Neural cell (in vitro differentiated cells): ENCODE measurements at regions not wholly inside any gene's neighbourhood (a gene's known extent, or its start where the extent isn't known, plus 50 kb on each side); places are given as distances from the start of the nearest gene placed in this dataset.

Source experiments
- H2AFZ ChIP-seq: fragments of 200-600, 300-800 bp; sonication (generic), shearing (Covaris generic); 2 replicates; pipeline ENCODE4 v1.6.0; 2014; ENCODE audit warnings: low read depth, mild to moderate bottlenecking, antibody characterized with exemption, low read length, moderate library complexity
- H3F3A ChIP-seq: fragments of 200-600 bp; shearing (Covaris generic); 2 replicates; pipeline ENCODE4 v1.6.1; 2016; ENCODE audit warnings: mild to moderate bottlenecking, moderate library complexity, mixed read lengths, antibody characterized with exemption, low read length; ENCODE audit not compliant: insufficient read depth, poor library complexity, severe bottlenecking
- H3K27ac ChIP-seq: fragments of 200-600, 300-800 bp; sonication (generic), shearing (Covaris generic); 2 replicates; pipeline ENCODE4 v1.5.1; 2014; ENCODE audit warnings: mild to moderate bottlenecking, low read length, moderate library complexity
- H3K27me3 ChIP-seq: fragments of 300-800, 200-600 bp; sonication (generic), shearing (Covaris generic); 2 replicates; pipeline ENCODE4 v1.6.0; 2014; ENCODE audit warnings: mild to moderate bottlenecking, low read depth, low read length, moderate library complexity; ENCODE audit not compliant: insufficient read depth
- H3K36me3 ChIP-seq: fragments of 300-800, 200-600 bp; sonication (generic), shearing (Covaris generic); 2 replicates; pipeline ENCODE4 v1.5.1; 2014; ENCODE audit warnings: mild to moderate bottlenecking, antibody characterized with exemption, low read length, moderate library complexity; ENCODE audit not compliant: insufficient read depth
- H3K4me2 ChIP-seq: fragments of 300-800, 200-600 bp; sonication (generic), shearing (Covaris generic); 2 replicates; pipeline ENCODE4 v1.6.0; 2014; ENCODE audit warnings: mild to moderate bottlenecking, low read length
- H3K4me3 ChIP-seq: fragments of 300-800, 200-600 bp; sonication (generic), shearing (Covaris generic); 2 replicates; pipeline ENCODE4 v1.5.1; 2014; ENCODE audit warnings: mild to moderate bottlenecking, low read length, moderate library complexity
- H3K79me2 ChIP-seq: fragments of 200-600 bp; shearing (Covaris generic); replicated peaks from 2 replicates; pipeline ENCODE4 v1.6.0; 2014; ENCODE audit warnings: mild to moderate bottlenecking, low read length, moderate library complexity; ENCODE audit not compliant: insufficient read depth
- H3K9ac ChIP-seq: fragments of 300-800, 200-600 bp; sonication (generic), shearing (Covaris generic); 2 replicates; pipeline ENCODE4 v1.6.1; 2016; ENCODE audit warnings: mild to moderate bottlenecking, low read length, mixed read lengths
- H3K9me2 ChIP-seq: fragments of 200-600 bp; shearing (Covaris generic); 2 replicates; pipeline ENCODE4 v1.6.1; 2016; ENCODE audit warnings: mild to moderate bottlenecking, low read length, mixed read lengths; ENCODE audit not compliant: insufficient read depth
- H3K9me3 ChIP-seq: fragments of 200-600, 300-800 bp; sonication (generic), shearing (Covaris generic); 2 replicates; pipeline ENCODE4 v1.6.1; 2016; ENCODE audit warnings: mild to moderate bottlenecking, mixed run types, low read length, moderate library complexity, mixed read lengths
- H4K20me1 ChIP-seq: fragments of 200-600 bp; shearing (Covaris generic); 2 replicates; pipeline ENCODE4 v1.6.1; 2016; ENCODE audit warnings: mild to moderate bottlenecking, mixed run types; ENCODE audit not compliant: insufficient read depth
- EP300 ChIP-seq: fragments of 450-650 bp; conservative IDR thresholded peaks from 2 replicates; pipeline ENCODE4 v1.6.1; 2014; ENCODE audit warnings: antibody characterized with exemption, mild to moderate bottlenecking, moderate library complexity; ENCODE audit not compliant: poor library complexity, severe bottlenecking
- EZH2 ChIP-seq: fragments of 200-600, 300-800 bp; shearing (Covaris generic), sonication (generic); IDR thresholded peaks from 2 replicates; pipeline ENCODE4 v1.6.1; 2014; ENCODE audit warnings: antibody characterized with exemption, low read length, borderline replicate concordance, mild to moderate bottlenecking; ENCODE audit not compliant: insufficient read depth, poor library complexity, severe bottlenecking
- MXI1 ChIP-seq: fragments of 450-650 bp; conservative IDR thresholded peaks from 2 replicates; pipeline ENCODE4 v1.6.1; 2014; ENCODE audit warnings: antibody characterized with exemption, mild to moderate bottlenecking; ENCODE audit not compliant: poor library complexity, severe bottlenecking
- POLR2AphosphoS5 ChIP-seq: IDR thresholded peaks from 2 replicates; pipeline ENCODE4 v1.6.1; 2012
- RAD21 ChIP-seq: fragments of 450-650 bp; conservative IDR thresholded peaks from 2 replicates; pipeline ENCODE4 v1.6.1; 2014; ENCODE audit warnings: antibody characterized with exemption, mild to moderate bottlenecking, moderate library complexity
- SMC3 ChIP-seq: fragments of 450-650 bp; conservative IDR thresholded peaks from 2 replicates; pipeline ENCODE4 v1.6.1; 2014; ENCODE audit warnings: antibody characterized with exemption, mild to moderate bottlenecking, moderate library complexity; ENCODE audit not compliant: poor library complexity
- TAF1 ChIP-seq: IDR thresholded peaks from 2 replicates; pipeline ENCODE4 v1.6.1; 2012; ENCODE audit warnings: low read depth
- TF ChIP-seq, protein P1 (sequence below): fragments of 450-650 bp; IDR thresholded peaks from 2 replicates; pipeline ENCODE4 v1.5.1; 2014; ENCODE audit warnings: antibody characterized with exemption, mild to moderate bottlenecking, moderate library complexity; ENCODE audit not compliant: poor library complexity, severe bottlenecking
- TF ChIP-seq, protein P2 (sequence below): IDR thresholded peaks from 2 replicates; pipeline ENCODE4 v1.6.1; 2012; ENCODE audit warnings: borderline replicate concordance

DNA sequence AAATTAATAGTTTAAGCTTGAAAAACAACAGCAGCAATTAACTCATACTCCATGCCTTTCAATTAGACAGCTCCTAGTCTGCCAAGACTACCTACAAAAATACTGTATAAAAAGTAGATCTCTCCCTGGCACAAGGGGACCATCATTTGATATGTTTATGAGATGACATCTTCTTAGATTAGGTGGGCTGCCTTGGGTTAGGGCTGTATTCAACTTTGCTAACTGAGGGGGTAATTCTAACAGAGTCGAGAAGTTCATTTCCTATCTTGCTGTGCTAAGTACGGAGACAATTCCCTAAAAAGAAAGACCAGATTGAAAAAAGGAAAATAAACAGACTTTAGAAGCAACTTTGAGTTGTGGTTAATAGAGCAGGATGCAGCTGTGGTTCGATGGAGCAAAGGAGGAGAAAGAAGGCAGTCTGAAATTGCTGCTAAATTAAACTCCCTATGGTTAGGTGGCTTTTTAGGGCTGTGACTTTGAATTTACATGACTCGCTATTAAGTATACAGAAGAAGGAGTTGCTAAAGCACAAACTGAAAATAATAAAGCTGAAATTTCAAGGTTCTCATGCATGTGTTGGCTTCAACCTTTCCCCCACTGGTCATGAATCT lies 75.4 kb downstream of the CDC7 start:
- no peak overlapping the region for H3K4me3 ChIP-seq
- no peaks in the 10 kb centered on the region for H3K27me3 ChIP-seq
- no peaks in the 10 kb centered on the region for H3K9me2 ChIP-seq
- no peaks in the 10 kb centered on the region for H4K20me1 ChIP-seq
- H3F3A ChIP-seq = no peaks in the 10 kb centered on the region
- no peak for TF ChIP-seq EP300
- TF ChIP-seq RAD21 = no peak
- no peak for TF ChIP-seq MXI1
- no peak for TF ChIP-seq TAF1
- TF ChIP-seq, protein P1, sequence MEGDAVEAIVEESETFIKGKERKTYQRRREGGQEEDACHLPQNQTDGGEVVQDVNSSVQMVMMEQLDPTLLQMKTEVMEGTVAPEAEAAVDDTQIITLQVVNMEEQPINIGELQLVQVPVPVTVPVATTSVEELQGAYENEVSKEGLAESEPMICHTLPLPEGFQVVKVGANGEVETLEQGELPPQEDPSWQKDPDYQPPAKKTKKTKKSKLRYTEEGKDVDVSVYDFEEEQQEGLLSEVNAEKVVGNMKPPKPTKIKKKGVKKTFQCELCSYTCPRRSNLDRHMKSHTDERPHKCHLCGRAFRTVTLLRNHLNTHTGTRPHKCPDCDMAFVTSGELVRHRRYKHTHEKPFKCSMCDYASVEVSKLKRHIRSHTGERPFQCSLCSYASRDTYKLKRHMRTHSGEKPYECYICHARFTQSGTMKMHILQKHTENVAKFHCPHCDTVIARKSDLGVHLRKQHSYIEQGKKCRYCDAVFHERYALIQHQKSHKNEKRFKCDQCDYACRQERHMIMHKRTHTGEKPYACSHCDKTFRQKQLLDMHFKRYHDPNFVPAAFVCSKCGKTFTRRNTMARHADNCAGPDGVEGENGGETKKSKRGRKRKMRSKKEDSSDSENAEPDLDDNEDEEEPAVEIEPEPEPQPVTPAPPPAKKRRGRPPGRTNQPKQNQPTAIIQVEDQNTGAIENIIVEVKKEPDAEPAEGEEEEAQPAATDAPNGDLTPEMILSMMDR = no peak
- no peak for TF ChIP-seq EZH2
- no peaks in the 10 kb centered on the region for H3K79me2 ChIP-seq
- no peaks in the 10 kb centered on the region for H3K9me3 ChIP-seq
- H3K27ac ChIP-seq = no peak overlapping the region
- no peaks in the 10 kb centered on the region for H3K36me3 ChIP-seq
- H2AFZ ChIP-seq = no peak overlapping the region
- H3K9ac ChIP-seq = no peak overlapping the region
- no peak overlapping the region for H3K4me2 ChIP-seq

DNA sequence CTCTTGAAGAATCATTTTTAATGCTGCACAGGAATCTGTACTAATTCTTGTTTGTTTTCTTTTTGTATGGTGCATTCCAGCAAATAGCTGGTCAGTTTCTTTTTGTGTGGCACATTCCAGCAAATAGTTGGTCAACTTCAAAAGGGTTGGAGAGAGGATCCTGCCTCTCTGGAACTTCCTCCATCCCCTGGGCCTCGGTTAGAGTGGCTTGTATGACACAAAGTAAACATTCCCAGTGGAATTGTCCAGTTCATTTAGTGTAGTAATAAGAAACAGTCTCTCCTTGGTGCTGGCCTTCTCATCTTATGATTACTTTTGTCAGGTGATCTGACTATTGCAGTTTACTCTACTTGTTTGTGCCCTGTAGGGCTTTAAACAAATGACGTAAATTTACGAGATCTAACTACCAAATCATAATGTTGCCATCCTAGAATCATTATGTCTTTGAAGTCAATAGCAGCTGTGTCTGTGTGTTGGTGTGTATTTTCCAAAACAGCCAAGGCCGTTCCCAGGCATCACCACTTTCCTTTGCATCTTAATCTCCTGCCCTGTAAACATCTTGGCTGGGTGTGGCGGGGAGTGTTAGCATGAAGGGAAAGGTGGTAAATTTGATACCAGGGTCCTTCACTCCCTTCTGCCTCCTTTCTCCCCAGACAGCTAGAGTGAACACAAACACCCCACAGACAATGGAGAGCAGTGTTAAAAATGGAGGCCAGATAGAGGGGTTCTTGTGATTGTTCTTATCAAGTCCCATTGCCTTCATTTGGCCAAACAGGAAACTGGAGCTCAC lies 77.9 kb downstream of the CDC7 start:
- H3K27me3 ChIP-seq = no peaks in the 10 kb centered on the region
- no peaks in the 10 kb centered on the region for H4K20me1 ChIP-seq
- no peaks in the 10 kb centered on the region for H3K9me3 ChIP-seq
- no peaks in the 10 kb centered on the region for H3K9me2 ChIP-seq
- no peak overlapping the region for H3K27ac ChIP-seq
- TF ChIP-seq EZH2 = no peak
- TF ChIP-seq TAF1 = no peak
- TF ChIP-seq SMC3 = no peak
- TF ChIP-seq POLR2AphosphoS5 = no peak
- no peak for TF ChIP-seq RAD21
- TF ChIP-seq EP300 = no peak
- TF ChIP-seq, protein P2, sequence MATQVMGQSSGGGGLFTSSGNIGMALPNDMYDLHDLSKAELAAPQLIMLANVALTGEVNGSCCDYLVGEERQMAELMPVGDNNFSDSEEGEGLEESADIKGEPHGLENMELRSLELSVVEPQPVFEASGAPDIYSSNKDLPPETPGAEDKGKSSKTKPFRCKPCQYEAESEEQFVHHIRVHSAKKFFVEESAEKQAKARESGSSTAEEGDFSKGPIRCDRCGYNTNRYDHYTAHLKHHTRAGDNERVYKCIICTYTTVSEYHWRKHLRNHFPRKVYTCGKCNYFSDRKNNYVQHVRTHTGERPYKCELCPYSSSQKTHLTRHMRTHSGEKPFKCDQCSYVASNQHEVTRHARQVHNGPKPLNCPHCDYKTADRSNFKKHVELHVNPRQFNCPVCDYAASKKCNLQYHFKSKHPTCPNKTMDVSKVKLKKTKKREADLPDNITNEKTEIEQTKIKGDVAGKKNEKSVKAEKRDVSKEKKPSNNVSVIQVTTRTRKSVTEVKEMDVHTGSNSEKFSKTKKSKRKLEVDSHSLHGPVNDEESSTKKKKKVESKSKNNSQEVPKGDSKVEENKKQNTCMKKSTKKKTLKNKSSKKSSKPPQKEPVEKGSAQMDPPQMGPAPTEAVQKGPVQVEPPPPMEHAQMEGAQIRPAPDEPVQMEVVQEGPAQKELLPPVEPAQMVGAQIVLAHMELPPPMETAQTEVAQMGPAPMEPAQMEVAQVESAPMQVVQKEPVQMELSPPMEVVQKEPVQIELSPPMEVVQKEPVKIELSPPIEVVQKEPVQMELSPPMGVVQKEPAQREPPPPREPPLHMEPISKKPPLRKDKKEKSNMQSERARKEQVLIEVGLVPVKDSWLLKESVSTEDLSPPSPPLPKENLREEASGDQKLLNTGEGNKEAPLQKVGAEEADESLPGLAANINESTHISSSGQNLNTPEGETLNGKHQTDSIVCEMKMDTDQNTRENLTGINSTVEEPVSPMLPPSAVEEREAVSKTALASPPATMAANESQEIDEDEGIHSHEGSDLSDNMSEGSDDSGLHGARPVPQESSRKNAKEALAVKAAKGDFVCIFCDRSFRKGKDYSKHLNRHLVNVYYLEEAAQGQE = no peak
- TF ChIP-seq, protein P1 = no peak
- no peak for TF ChIP-seq MXI1
- no peaks in the 10 kb centered on the region for H3K36me3 ChIP-seq
- H2AFZ ChIP-seq = no peak overlapping the region
- H3K9ac ChIP-seq = no peak overlapping the region
- H3K4me2 ChIP-seq = no peak overlapping the region
- no peaks in the 10 kb centered on the region for H3K79me2 ChIP-seq
- H3F3A ChIP-seq = no peaks in the 10 kb centered on the region
- no peak overlapping the region for H3K4me3 ChIP-seq
